GM12872 (cell line): ENCODE measurements at regions not wholly inside any gene's neighbourhood (a gene's known extent, or its start where the extent isn't known, plus 50 kb on each side); places are given as distances from the start of the nearest gene placed in this dataset.

Experiments
- TF ChIP-seq, protein P1 (sequence below): IDR thresholded peaks from 3 replicates; pipeline ENCODE4 v1.5.1; 2011; ENCODE audit warnings: low read depth, mild to moderate bottlenecking, low read length, moderate library complexity; ENCODE audit not compliant: insufficient read depth

GRCh38 chr7:136652635-136653370 lies 215.6 kb upstream of the CHRM2 start:
- TF ChIP-seq, protein P1, sequence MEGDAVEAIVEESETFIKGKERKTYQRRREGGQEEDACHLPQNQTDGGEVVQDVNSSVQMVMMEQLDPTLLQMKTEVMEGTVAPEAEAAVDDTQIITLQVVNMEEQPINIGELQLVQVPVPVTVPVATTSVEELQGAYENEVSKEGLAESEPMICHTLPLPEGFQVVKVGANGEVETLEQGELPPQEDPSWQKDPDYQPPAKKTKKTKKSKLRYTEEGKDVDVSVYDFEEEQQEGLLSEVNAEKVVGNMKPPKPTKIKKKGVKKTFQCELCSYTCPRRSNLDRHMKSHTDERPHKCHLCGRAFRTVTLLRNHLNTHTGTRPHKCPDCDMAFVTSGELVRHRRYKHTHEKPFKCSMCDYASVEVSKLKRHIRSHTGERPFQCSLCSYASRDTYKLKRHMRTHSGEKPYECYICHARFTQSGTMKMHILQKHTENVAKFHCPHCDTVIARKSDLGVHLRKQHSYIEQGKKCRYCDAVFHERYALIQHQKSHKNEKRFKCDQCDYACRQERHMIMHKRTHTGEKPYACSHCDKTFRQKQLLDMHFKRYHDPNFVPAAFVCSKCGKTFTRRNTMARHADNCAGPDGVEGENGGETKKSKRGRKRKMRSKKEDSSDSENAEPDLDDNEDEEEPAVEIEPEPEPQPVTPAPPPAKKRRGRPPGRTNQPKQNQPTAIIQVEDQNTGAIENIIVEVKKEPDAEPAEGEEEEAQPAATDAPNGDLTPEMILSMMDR, result no peak

GRCh38 chr7:136640977-136641376 lies 227.5 kb upstream of the CHRM2 start:
- TF ChIP-seq, protein P1, result no peak

DNA sequence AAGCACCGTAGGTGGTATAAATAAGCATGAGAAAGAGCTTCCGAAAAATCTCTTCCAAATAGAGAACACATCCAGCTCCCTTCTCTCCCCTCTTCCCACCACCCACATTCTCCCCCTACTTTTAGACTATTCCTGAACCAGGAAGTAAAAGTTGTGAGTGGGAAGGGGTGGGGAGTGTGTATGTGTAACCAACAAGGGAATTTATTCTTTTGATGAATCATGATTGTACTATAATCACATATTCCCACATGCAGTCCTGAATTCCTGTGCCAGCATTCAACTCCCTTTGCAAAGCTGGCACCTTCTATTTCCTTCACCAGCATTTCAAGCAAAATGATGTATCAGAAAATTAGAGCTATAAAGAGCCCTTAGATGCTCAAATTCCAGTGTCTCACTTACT lies 230.6 kb upstream of the CHRM2 start:
- TF ChIP-seq, protein P1, result no peak

GRCh38 chr7:136635751-136636150 lies 232.7 kb upstream of the CHRM2 start:
- TF ChIP-seq, protein P1, result no peak

GRCh38 chr7:136618818-136619217 lies 249.6 kb upstream of the CHRM2 start:
- TF ChIP-seq, protein P1, result no peak

DNA sequence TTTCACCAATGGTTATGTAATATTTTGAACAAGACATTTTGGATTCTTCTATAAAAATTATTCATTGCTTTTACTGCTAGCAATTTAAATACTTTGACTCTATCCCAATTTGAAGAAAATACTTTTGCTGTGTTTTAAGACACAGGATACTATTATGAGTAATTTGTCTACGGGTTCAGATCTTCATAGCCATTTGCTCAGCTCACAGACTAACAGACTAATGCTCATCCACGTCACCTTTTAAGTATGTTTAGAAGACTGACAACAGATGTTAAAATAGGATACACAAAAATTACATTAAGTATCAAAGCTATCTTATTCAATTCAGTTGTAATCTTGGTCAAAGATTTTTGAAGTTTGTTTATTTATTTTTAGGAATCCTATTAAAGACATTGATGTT lies 251.3 kb upstream of the CHRM2 start:
- TF ChIP-seq, protein P1, result no peak

- TF ChIP-seq, protein P1, result no peak
Measured at GRCh38 chr7:136605532-136606329, 262.7 kb upstream of the CHRM2 start.
